ENCODE measurements at regions not wholly inside any gene's neighbourhood (a gene's known extent, or its start where the extent isn't known, plus 50 kb on each side); places are given as distances from the start of the nearest gene placed in this dataset.

DNA sequence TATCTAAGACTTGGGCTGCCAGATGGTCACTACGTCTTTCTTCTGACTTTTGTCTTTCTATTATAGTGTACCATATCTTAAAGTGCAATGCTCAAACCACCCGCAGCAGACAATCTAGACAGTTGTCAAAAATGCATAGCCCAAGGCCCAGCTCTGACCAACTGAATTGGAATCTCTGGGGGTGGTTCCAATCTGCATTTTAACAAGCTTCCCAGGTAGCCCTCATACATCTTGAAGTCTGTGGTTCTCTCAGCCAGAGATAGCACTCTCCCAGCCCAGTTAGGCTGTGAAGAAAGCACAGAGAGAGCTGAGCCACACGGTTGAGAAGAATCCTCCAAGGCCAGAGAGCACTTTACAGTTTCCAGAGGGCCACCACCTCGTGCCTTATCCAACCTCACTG is 128.2 kb upstream of the HAND1 start:
- CTCF ChIA-PET (ENCODE audit: unreplicated experiment): no interaction called here

GRCh38 chr5:154603953-154604679 is 126.1 kb upstream of the HAND1 start:
- Histone ChIP-seq H3K9me2 (ENCODE audit: insufficient read depth, low read length) (no peaks in the 10 kb centered on the region), H3K4me1 (ENCODE audit: insufficient read depth, low read length, poor library complexity, severe bottlenecking) (no peaks in the 10 kb centered on the region), H4K20me1 (ENCODE audit: insufficient read depth, low read length) (no peaks in the 10 kb centered on the region), H3K4me2 (ENCODE audit: low read length) (no peak overlapping the region), H2AFZ (ENCODE audit: low read length) (no peak overlapping the region), H3K4me3 (ENCODE audit: low read depth, low read length, poor library complexity, severe bottlenecking) (no peak overlapping the region), H3K9me3 (ENCODE audit: low read length) (no peaks in the 10 kb centered on the region), H3K36me3 (ENCODE audit: insufficient read depth, low read length) (no peaks in the 10 kb centered on the region), H3K79me2 (ENCODE audit: insufficient read depth, low read depth, low read length) (no peaks in the 10 kb centered on the region), H3K27ac (ENCODE audit: low read depth, low read length, poor library complexity, severe bottlenecking) (no peak overlapping the region)
- intact Hi-C loops (cut with micrococcal nuclease; ENCODE audit: unreplicated experiment): no loop called here
- ChIA-PET POLR2A (no interaction called here), CTCF (ENCODE audit: unreplicated experiment) (no interaction called here)
- TF ChIP-seq EZH2phosphoT487 (IDR thresholded peaks at IDR 0.05; ENCODE audit: borderline replicate concordance, low read depth, low read length): no peak
- TF ChIP-seq, protein P1, sequence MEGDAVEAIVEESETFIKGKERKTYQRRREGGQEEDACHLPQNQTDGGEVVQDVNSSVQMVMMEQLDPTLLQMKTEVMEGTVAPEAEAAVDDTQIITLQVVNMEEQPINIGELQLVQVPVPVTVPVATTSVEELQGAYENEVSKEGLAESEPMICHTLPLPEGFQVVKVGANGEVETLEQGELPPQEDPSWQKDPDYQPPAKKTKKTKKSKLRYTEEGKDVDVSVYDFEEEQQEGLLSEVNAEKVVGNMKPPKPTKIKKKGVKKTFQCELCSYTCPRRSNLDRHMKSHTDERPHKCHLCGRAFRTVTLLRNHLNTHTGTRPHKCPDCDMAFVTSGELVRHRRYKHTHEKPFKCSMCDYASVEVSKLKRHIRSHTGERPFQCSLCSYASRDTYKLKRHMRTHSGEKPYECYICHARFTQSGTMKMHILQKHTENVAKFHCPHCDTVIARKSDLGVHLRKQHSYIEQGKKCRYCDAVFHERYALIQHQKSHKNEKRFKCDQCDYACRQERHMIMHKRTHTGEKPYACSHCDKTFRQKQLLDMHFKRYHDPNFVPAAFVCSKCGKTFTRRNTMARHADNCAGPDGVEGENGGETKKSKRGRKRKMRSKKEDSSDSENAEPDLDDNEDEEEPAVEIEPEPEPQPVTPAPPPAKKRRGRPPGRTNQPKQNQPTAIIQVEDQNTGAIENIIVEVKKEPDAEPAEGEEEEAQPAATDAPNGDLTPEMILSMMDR (conservative IDR thresholded peaks at IDR 0.05; ENCODE audit: low read length): no peak
- BruUV-seq (replicated peaks): no TSS peak
- DNase-seq (ENCODE audit: low spot score): no peak

More for the DNA sequence above, 128.2 kb upstream of the HAND1 start:
- H3K4me3 ChIP-seq (ENCODE audit: low read depth, low read length, poor library complexity, severe bottlenecking): no peak overlapping the region
- intact Hi-C loops (cut with micrococcal nuclease; ENCODE audit: unreplicated experiment): no loop called here
- H3K4me1 ChIP-seq (ENCODE audit: insufficient read depth, low read length, poor library complexity, severe bottlenecking): no peaks in the 10 kb centered on the region
- POLR2A ChIA-PET: no interaction called here
- no peak overlapping the region for H2AFZ ChIP-seq (ENCODE audit: low read length)
- no TSS peak for BruUV-seq (replicated peaks)
- H4K20me1 ChIP-seq (ENCODE audit: insufficient read depth, low read length): no peaks in the 10 kb centered on the region
- H3K4me2 ChIP-seq (ENCODE audit: low read length): no peak overlapping the region
- no peaks in the 10 kb centered on the region for H3K9me2 ChIP-seq (ENCODE audit: insufficient read depth, low read length)
- H3K36me3 ChIP-seq (ENCODE audit: insufficient read depth, low read length): no peaks in the 10 kb centered on the region
- H3K9me3 ChIP-seq (ENCODE audit: low read length): no peaks in the 10 kb centered on the region
- TF ChIP-seq EZH2phosphoT487 (IDR thresholded peaks at IDR 0.05; ENCODE audit: borderline replicate concordance, low read depth, low read length): no peak
- TF ChIP-seq, protein P1 (conservative IDR thresholded peaks at IDR 0.05; ENCODE audit: low read length): no peak
- H3K27ac ChIP-seq (ENCODE audit: low read depth, low read length, poor library complexity, severe bottlenecking): no peak overlapping the region
- no peak for DNase-seq (ENCODE audit: low spot score)
- H3K79me2 ChIP-seq (ENCODE audit: insufficient read depth, low read depth, low read length): no peaks in the 10 kb centered on the region

GRCh38 chr5:154603485-154603884 is 125.5 kb upstream of the HAND1 start:
- DNase-seq (ENCODE audit: low spot score): no peak
- H4K20me1 ChIP-seq (ENCODE audit: insufficient read depth, low read length): no peaks in the 10 kb centered on the region
- H3K4me3 ChIP-seq (ENCODE audit: low read depth, low read length, poor library complexity, severe bottlenecking): no peak overlapping the region
- no TSS peak for BruUV-seq (replicated peaks)
- ChIA-PET POLR2A (interaction anchor here (0.6 kb wide), 1 partner anchor 85 kb away, joined by 3 read pairs; no protein-coding TSS in a partner anchor), CTCF (ENCODE audit: unreplicated experiment) (no interaction called here)
- no peak for TF ChIP-seq EZH2phosphoT487 (IDR thresholded peaks at IDR 0.05; ENCODE audit: borderline replicate concordance, low read depth, low read length)
- TF ChIP-seq, protein P1 (conservative IDR thresholded peaks at IDR 0.05; ENCODE audit: low read length): no peak
- H3K79me2 ChIP-seq (ENCODE audit: insufficient read depth, low read depth, low read length): no peaks in the 10 kb centered on the region
- H3K36me3 ChIP-seq (ENCODE audit: insufficient read depth, low read length): no peaks in the 10 kb centered on the region
- H3K9me2 ChIP-seq (ENCODE audit: insufficient read depth, low read length): no peaks in the 10 kb centered on the region
- intact Hi-C loops (cut with micrococcal nuclease; ENCODE audit: unreplicated experiment): no loop called here
- no peak overlapping the region for H3K4me2 ChIP-seq (ENCODE audit: low read length)
- H3K4me1 ChIP-seq (ENCODE audit: insufficient read depth, low read length, poor library complexity, severe bottlenecking): no peaks in the 10 kb centered on the region
- H3K27ac ChIP-seq (ENCODE audit: low read depth, low read length, poor library complexity, severe bottlenecking): no peak overlapping the region
- H3K9me3 ChIP-seq (ENCODE audit: low read length): no peaks in the 10 kb centered on the region
- no peak overlapping the region for H2AFZ ChIP-seq (ENCODE audit: low read length)

Measured in OCI-LY7 (cell line).